Panc1 (cell line): ENCODE measurements at regions not wholly inside any gene's neighbourhood (a gene's known extent, or its start where the extent isn't known, plus 50 kb on each side); places are given as distances from the start of the nearest gene placed in this dataset.

Experiments used
- ATAC-seq: fragments of 200-7000 bp; cut with Tn5 transposase; 2 replicates; pipeline ENCODE4 v1.9.1; 2020; ENCODE audit warnings: mild to moderate bottlenecking, moderate library complexity
- BruUV-seq: library from RNA; stranded (reverse); fragments of 400-500 nt; replicated peaks from 2 replicates; lab custom pipeline; 2021; lab: Mats Ljungman, UMichigan
- CTCF ChIA-PET: fragments of 300-600 bp; sonication (Branson Sonifier 250); formaldehyde crosslinking; loops from one replicate; lab custom pipeline; 2022; ENCODE audit warnings: antibody characterized with exemption; lab: Charles Lee
- POLR2A ChIA-PET: fragments of 300-600 bp; sonication (Branson Sonifier 250); formaldehyde crosslinking; loops from one replicate; lab custom pipeline; 2022; ENCODE audit warnings: antibody characterized with exemption; lab: Charles Lee
- DNase-seq: peaks from one replicate; pipeline ENCODE4 v3.0.0-alpha.2; 2010; ENCODE audit warnings: low read depth, low spot score
- H3K27ac ChIP-seq: 2 replicates; pipeline ENCODE4 v1.5.1; 2011; ENCODE audit warnings: mild to moderate bottlenecking, low read length, inconsistent platforms
- H3K27me3 ChIP-seq: fragments of 200-500 bp; sonication (Bioruptor generic); 2 replicates; pipeline ENCODE4 v1.6.0; 2014; ENCODE audit warnings: low read length, inconsistent platforms; ENCODE audit not compliant: control insufficient read depth, insufficient read depth
- H3K36me3 ChIP-seq: fragments of 200-500 bp; sonication (Bioruptor generic); 2 replicates; pipeline ENCODE4 v1.5.1; 2014; ENCODE audit warnings: inconsistent platforms, mild to moderate bottlenecking, low read length, moderate library complexity; ENCODE audit not compliant: control insufficient read depth, insufficient read depth
- H3K4me1 ChIP-seq: 2 replicates; pipeline ENCODE4 v1.5.1; 2011; ENCODE audit warnings: inconsistent platforms, mild to moderate bottlenecking, low read length, moderate library complexity; ENCODE audit not compliant: control insufficient read depth, insufficient read depth
- H3K4me3 ChIP-seq, 2 experiments: 2 replicates each; pipeline ENCODE4 v1.5.1; 2011 to 2012; ENCODE audit warnings: low read depth in 2 of 2, low read length in 2 of 2, mild to moderate bottlenecking in 2 of 2, inconsistent platforms in 1 of 2, moderate library complexity in 1 of 2
- H3K9me3 ChIP-seq: fragments of 200-500 bp; sonication (Bioruptor generic); 2 replicates; pipeline ENCODE4 v1.5.1; 2014; ENCODE audit warnings: low read depth, mild to moderate bottlenecking, inconsistent platforms, low read length, moderate library complexity; ENCODE audit not compliant: control insufficient read depth, insufficient read depth
- POLR2AphosphoS5 ChIP-seq: IDR thresholded peaks from 2 replicates; pipeline ENCODE4 v1.6.1; 2012; ENCODE audit warnings: mild to moderate bottlenecking, low read depth, low read length, moderate library complexity
- SIN3A ChIP-seq: IDR thresholded peaks from 2 replicates; pipeline ENCODE4 v1.6.1; 2012; ENCODE audit warnings: low read depth, mild to moderate bottlenecking, low read length, moderate library complexity, borderline replicate concordance; ENCODE audit not compliant: insufficient read depth
- TCF7L2 ChIP-seq: IDR thresholded peaks from 2 replicates; pipeline ENCODE4 v1.6.1; 2011; ENCODE audit warnings: mild to moderate bottlenecking, low read depth, low read length, inconsistent platforms
- in situ Hi-C: cut with HindIII; loops from 2 replicates; pipeline ENCODE4 v1.10.0; 2016; ENCODE audit warnings: low sequenced_read_pairs, low pct_unique_long_range_greater_than_20kb
- intact Hi-C: fragments of 100-400 bp; cut with micrococcal nuclease; formaldehyde crosslinking; loops from one replicate; pipeline ENCODE4 v1.10.0; 2022; ENCODE audit not compliant: unreplicated experiment
- TF ChIP-seq, protein P1 (sequence below), 2 experiments: IDR thresholded peaks; 2 replicates each; pipeline ENCODE4 v1.6.1; 2011 to 2012; ENCODE audit warnings: low read depth in 2 of 2, control low read depth in 1 of 2, low read length in 1 of 2, mild to moderate bottlenecking in 1 of 2, moderate library complexity in 1 of 2; ENCODE audit not compliant: insufficient read depth in 1 of 2
- TF ChIP-seq, protein P2 (sequence below): fragments of 450-650 bp; IDR thresholded peaks from 2 replicates; pipeline ENCODE4 v1.5.1; 2017; ENCODE audit warnings: mild to moderate bottlenecking

DNA sequence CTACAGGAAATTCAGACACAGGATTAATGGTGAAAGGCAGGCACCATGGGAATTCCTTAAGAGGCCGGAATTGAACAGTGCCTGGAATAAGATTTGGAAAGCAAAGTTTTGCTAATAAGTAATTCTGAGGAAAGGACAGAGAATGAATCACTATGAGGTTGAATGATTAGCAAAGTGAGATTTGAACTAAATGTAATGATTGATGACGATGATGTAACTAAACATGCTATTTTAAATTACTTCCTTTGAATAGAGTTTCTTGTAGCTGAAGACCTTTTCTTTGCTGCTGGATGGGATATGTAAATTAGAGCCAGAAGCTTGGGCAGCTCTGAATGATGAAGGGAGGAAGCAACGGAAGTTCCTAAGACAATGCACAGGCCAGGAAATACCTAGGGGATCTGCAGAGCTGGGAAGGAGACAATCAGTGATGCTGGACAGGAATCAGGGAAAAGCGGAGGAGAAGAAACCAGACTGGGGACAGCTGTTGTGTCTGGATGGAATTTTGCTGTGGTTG, 482.0 kb downstream of the PSAT1 start:
- ChIA-PET POLR2A (no interaction called here), CTCF (no interaction called here)
- no peak for DNase-seq
- Histone ChIP-seq H3K36me3 (no peaks in the 10 kb centered on the region), H3K4me1 (no peaks in the 10 kb centered on the region), H3K4me3 (no peak overlapping the region), H3K27me3 (no peaks in the 10 kb centered on the region), H3K9me3 (no peaks in the 10 kb centered on the region), H3K27ac (no peak overlapping the region)
- BruUV-seq = no TSS peak
- in situ Hi-C loops (no loop called here), intact Hi-C loops (no loop called here)
- no peak for TF ChIP-seq POLR2AphosphoS5
- TF ChIP-seq, protein P1, sequence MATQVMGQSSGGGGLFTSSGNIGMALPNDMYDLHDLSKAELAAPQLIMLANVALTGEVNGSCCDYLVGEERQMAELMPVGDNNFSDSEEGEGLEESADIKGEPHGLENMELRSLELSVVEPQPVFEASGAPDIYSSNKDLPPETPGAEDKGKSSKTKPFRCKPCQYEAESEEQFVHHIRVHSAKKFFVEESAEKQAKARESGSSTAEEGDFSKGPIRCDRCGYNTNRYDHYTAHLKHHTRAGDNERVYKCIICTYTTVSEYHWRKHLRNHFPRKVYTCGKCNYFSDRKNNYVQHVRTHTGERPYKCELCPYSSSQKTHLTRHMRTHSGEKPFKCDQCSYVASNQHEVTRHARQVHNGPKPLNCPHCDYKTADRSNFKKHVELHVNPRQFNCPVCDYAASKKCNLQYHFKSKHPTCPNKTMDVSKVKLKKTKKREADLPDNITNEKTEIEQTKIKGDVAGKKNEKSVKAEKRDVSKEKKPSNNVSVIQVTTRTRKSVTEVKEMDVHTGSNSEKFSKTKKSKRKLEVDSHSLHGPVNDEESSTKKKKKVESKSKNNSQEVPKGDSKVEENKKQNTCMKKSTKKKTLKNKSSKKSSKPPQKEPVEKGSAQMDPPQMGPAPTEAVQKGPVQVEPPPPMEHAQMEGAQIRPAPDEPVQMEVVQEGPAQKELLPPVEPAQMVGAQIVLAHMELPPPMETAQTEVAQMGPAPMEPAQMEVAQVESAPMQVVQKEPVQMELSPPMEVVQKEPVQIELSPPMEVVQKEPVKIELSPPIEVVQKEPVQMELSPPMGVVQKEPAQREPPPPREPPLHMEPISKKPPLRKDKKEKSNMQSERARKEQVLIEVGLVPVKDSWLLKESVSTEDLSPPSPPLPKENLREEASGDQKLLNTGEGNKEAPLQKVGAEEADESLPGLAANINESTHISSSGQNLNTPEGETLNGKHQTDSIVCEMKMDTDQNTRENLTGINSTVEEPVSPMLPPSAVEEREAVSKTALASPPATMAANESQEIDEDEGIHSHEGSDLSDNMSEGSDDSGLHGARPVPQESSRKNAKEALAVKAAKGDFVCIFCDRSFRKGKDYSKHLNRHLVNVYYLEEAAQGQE (IDR thresholded peaks at IDR 0.05; ENCODE audit: insufficient read depth in 1 of 2, low read depth in 2 of 2, low read length in 1 of 2) = no peak
- TF ChIP-seq TCF7L2 = no peak
- no peak for TF ChIP-seq SIN3A
- TF ChIP-seq, protein P2, sequence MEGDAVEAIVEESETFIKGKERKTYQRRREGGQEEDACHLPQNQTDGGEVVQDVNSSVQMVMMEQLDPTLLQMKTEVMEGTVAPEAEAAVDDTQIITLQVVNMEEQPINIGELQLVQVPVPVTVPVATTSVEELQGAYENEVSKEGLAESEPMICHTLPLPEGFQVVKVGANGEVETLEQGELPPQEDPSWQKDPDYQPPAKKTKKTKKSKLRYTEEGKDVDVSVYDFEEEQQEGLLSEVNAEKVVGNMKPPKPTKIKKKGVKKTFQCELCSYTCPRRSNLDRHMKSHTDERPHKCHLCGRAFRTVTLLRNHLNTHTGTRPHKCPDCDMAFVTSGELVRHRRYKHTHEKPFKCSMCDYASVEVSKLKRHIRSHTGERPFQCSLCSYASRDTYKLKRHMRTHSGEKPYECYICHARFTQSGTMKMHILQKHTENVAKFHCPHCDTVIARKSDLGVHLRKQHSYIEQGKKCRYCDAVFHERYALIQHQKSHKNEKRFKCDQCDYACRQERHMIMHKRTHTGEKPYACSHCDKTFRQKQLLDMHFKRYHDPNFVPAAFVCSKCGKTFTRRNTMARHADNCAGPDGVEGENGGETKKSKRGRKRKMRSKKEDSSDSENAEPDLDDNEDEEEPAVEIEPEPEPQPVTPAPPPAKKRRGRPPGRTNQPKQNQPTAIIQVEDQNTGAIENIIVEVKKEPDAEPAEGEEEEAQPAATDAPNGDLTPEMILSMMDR = no peak
- no peak for ATAC-seq

DNA sequence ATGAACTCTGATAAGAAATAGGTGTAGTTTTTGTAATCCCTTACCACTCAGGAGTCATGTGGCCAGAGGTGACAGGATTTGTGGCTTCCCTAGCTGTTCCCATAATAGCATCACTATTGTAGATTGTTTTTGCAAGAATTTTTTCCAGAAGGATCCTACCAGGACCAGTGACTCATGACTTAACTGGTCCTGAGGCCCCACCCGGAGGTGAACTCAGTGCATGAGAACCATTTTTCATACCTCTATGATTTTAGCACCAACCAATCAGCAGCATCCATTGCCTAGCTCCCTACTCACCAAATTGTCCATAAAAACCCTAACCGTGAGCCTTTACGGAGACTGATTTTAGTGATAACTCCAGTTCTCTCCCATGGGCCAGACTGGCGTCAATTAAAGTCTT, 484.8 kb downstream of the PSAT1 start:
- DNase-seq (no peak), ATAC-seq (no peak)
- Histone ChIP-seq H3K27me3 (no peaks in the 10 kb centered on the region), H3K36me3 (no peaks in the 10 kb centered on the region), H3K4me1 (no peaks in the 10 kb centered on the region), H3K27ac (no peak overlapping the region), H3K4me3 (no peak overlapping the region), H3K9me3 (no peaks in the 10 kb centered on the region)
- intact Hi-C loops = no loop called here
- in situ Hi-C loops = no loop called here
- ChIA-PET POLR2A (no interaction called here), CTCF (no interaction called here)
- BruUV-seq = no TSS peak
- no peak for TF ChIP-seq SIN3A
- TF ChIP-seq TCF7L2 = no peak
- TF ChIP-seq, protein P2 = no peak
- no peak for TF ChIP-seq POLR2AphosphoS5
- TF ChIP-seq, protein P1 (IDR thresholded peaks at IDR 0.05; ENCODE audit: insufficient read depth in 1 of 2, low read depth in 2 of 2, low read length in 1 of 2) = no peak
